GM12873 (cell line): ENCODE measurements at regions not wholly inside any gene's neighbourhood (a gene's known extent, or its start where the extent isn't known, plus 50 kb on each side); places are given as distances from the start of the nearest gene placed in this dataset.

Experiments used
- CTCF ChIP-seq: IDR thresholded peaks from 2 replicates; pipeline ENCODE4 v1.5.1; 2012; ENCODE audit warnings: low read depth, mild to moderate bottlenecking, moderate library complexity, low read length, control low read depth; ENCODE audit not compliant: insufficient read depth; ENCODE audit errors: missing control alignments

- no peak for TF ChIP-seq CTCF
Observed at GRCh38 chr5:38670878-38671277, 114.4 kb upstream of the LIFR start.

- TF ChIP-seq CTCF, result no peak
Observed at GRCh38 chr5:38672059-38672788, 115.8 kb upstream of the LIFR start.

GRCh38 chr5:38673671-38674071, 117.2 kb upstream of the LIFR start:
- peak; percentile 28 for TF ChIP-seq CTCF

- TF ChIP-seq CTCF, result no peak
Observed at GRCh38 chr5:38675443-38675842, 119.0 kb upstream of the LIFR start.

- TF ChIP-seq CTCF, result no peak
Observed at GRCh38 chr5:38677636-38678035, 121.2 kb upstream of the LIFR start.

- TF ChIP-seq CTCF, result no peak
Observed at GRCh38 chr5:38678076-38678475, 121.6 kb upstream of the LIFR start.

- TF ChIP-seq CTCF, result no peak
Observed at GRCh38 chr5:38680094-38680825, 123.8 kb upstream of the LIFR start.
